ENCODE measurements at regions not wholly inside any gene's neighbourhood (a gene's known extent, or its start where the extent isn't known, plus 50 kb on each side); places are given as distances from the start of the nearest gene placed in this dataset.

DNA sequence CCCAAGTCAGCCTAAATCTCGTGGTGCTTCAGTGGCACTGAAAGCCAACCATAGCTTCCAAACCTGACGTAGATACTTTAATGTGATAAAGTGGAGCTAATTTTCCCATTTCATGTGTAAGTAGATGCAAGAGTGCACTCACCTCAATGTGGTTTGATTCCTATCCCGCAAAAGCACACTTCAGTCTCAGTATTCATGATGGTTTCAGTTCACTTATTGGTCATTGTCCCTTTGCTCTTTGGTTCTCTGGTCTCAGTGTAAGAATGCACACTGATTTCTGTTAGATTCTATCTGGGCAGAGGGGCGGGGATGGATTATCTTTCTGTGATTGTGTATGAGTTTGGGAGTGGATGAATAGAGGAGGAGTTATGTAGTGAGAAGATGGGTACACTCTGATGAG is 340.6 kb downstream of the KCNRG start:
- TF ChIP-seq, protein P1, sequence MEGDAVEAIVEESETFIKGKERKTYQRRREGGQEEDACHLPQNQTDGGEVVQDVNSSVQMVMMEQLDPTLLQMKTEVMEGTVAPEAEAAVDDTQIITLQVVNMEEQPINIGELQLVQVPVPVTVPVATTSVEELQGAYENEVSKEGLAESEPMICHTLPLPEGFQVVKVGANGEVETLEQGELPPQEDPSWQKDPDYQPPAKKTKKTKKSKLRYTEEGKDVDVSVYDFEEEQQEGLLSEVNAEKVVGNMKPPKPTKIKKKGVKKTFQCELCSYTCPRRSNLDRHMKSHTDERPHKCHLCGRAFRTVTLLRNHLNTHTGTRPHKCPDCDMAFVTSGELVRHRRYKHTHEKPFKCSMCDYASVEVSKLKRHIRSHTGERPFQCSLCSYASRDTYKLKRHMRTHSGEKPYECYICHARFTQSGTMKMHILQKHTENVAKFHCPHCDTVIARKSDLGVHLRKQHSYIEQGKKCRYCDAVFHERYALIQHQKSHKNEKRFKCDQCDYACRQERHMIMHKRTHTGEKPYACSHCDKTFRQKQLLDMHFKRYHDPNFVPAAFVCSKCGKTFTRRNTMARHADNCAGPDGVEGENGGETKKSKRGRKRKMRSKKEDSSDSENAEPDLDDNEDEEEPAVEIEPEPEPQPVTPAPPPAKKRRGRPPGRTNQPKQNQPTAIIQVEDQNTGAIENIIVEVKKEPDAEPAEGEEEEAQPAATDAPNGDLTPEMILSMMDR (IDR thresholded peaks at IDR 0.05; ENCODE audit: insufficient read depth, low read depth, low read length), result no peak
- TF ChIP-seq EZH2 (IDR thresholded peaks at IDR 0.05; ENCODE audit: insufficient read depth, low read length), result no peak

Data from astrocyte (in vitro differentiated cells and primary cell).